Thyroid gland (tissue), 4 donors: ENCODE measurements at regions not wholly inside any gene's neighbourhood (a gene's known extent, or its start where the extent isn't known, plus 50 kb on each side); places are given as distances from the start of the nearest gene placed in this dataset.

Experiments
- DNase-seq, 2 donors: peaks; one replicate each; pipeline ENCODE4 v3.0.0-alpha.2; 2019
- H3K27ac ChIP-seq, 3 donors: fragments of 200-600 bp; sonication (generic); 1 replicate in 2 of 3; 2 replicates in 1 of 3; pipeline ENCODE4 v1.5.1; 2016 to 2019; ENCODE audit warnings: mild to moderate bottlenecking in 1 of 3, moderate library complexity in 1 of 3
- H3K27me3 ChIP-seq: fragments of 200-600 bp; sonication (generic); one replicate; pipeline ENCODE4 v1.5.1; 2019
- H3K36me3 ChIP-seq, 2 donors: fragments of 200-600 bp; sonication (generic); one replicate each; pipeline ENCODE4 v1.5.1; 2016 to 2019
- H3K4me1 ChIP-seq, 2 donors: fragments of 200-600 bp; sonication (generic); one replicate each; pipeline ENCODE4 v1.5.1; 2017 to 2019
- H3K4me3 ChIP-seq, 3 donors: fragments of 200-600 bp; sonication (generic); replicated peaks in 1 of 3; 1 replicate in 2 of 3; 2 replicates in 1 of 3; pipeline ENCODE4 v1.5.1; 2016; ENCODE audit warnings: mild to moderate bottlenecking in 1 of 3
- H3K9me3 ChIP-seq: fragments of 200-600 bp; sonication (generic); one replicate; pipeline ENCODE4 v1.5.1; 2017
- CTCF ChIP-seq, 6 experiments: fragments of 200-600 bp in 3 of 6; fragments of 450-650 bp in 3 of 6; sonication (generic) in 3 of 6; IDR thresholded peaks; one replicate each; pipeline ENCODE4 v1.5.1; 2016 to 2019; ENCODE audit warnings: antibody characterized with exemption in 6 of 6, mild to moderate bottlenecking in 2 of 6, inconsistent platforms in 1 of 6, moderate library complexity in 1 of 6
- POLR2A ChIP-seq, 2 donors: fragments of 450-650 bp; IDR thresholded peaks; one replicate each; pipeline ENCODE4 v1.6.1; 2017; ENCODE audit warnings: antibody characterized with exemption in 2 of 2, mild to moderate bottlenecking in 2 of 2, moderate library complexity in 1 of 2
- WGBS, 2 donors: methylation state at CpG; one replicate each; pipeline ENCODE4 v1.1.5; 2017; 5-methylcytosine and 5-hydroxymethylcytosine counted together
- intact Hi-C: fragments of 100-400 bp; cut with DNase I; formaldehyde crosslinking; loops from one replicate; pipeline ENCODE4 v1.15.1; 2023

GRCh38 chr6:139825935-139826374, 451.5 kb upstream of the CITED2 start:
- peaks cover 0 to 4% of the 10 kb centered on the region in 2 donors for H3K4me1 ChIP-seq
- no peak for DNase-seq
- H3K9me3 ChIP-seq: no peaks in the 10 kb centered on the region
- no peak overlapping the region for H3K27ac ChIP-seq
- WGBS, 2 donors: 95 to 97% methylated on average over 5 of the region's 5 CpGs
- no peak for TF ChIP-seq CTCF (IDR thresholded peaks at IDR 0.05)
- TF ChIP-seq POLR2A (IDR thresholded peaks at IDR 0.05): no peak
- H3K4me3 ChIP-seq: no peak overlapping the region
- H3K36me3 ChIP-seq: no peaks in the 10 kb centered on the region
- H3K27me3 ChIP-seq: no peaks in the 10 kb centered on the region
- intact Hi-C loops: no loop called here

GRCh38 chr6:139824864-139825263, 450.4 kb upstream of the CITED2 start:
- Histone ChIP-seq H3K27me3 (no peaks in the 10 kb centered on the region), H3K36me3 (no peaks in the 10 kb centered on the region), H3K9me3 (no peaks in the 10 kb centered on the region), H3K27ac (no peak overlapping the region), H3K4me1 (peaks cover 0 to 4% of the 10 kb centered on the region in 2 donors), H3K4me3 (no peak overlapping the region)
- TF ChIP-seq CTCF (IDR thresholded peaks at IDR 0.05): no peak
- no peak for TF ChIP-seq POLR2A (IDR thresholded peaks at IDR 0.05)
- no peak for DNase-seq
- 97% methylated on average over 2 of the region's 2 CpGs for WGBS, 2 donors
- intact Hi-C loops: no loop called here

DNA sequence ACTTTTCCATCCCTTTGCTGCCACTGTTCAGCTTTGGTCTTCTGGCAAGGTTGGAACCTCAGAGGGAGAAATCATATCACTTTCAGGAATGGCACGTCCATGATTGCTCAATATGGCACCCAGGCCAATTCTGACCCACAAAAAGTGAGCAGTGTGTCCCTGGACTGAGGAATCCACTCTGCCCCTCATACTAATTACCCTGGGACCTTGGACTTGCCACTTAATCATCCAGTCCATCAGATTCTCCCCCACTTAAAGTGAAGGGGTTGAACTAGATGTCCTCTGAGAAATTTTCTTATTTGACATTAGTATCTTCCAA, 449.3 kb upstream of the CITED2 start:
- H3K4me3 ChIP-seq: no peak overlapping the region
- intact Hi-C loops: no loop called here

GRCh38 chr6:139823099-139823807, 448.8 kb upstream of the CITED2 start:
- intact Hi-C loops: no loop called here
- TF ChIP-seq POLR2A (IDR thresholded peaks at IDR 0.05): no peak
- no peak for TF ChIP-seq CTCF (IDR thresholded peaks at IDR 0.05)
- 76 to 80% methylated on average over 5 of the region's 5 CpGs for WGBS, 2 donors
- Histone ChIP-seq H3K4me1 (no peaks in the 10 kb centered on the region), H3K9me3 (no peaks in the 10 kb centered on the region), H3K27me3 (no peaks in the 10 kb centered on the region), H3K36me3 (no peaks in the 10 kb centered on the region), H3K27ac (no peak overlapping the region), H3K4me3 (no peak overlapping the region)
- no peak for DNase-seq

More for the DNA sequence above, 449.3 kb upstream of the CITED2 start:
- no peaks in the 10 kb centered on the region for H3K27me3 ChIP-seq
- no peak for TF ChIP-seq POLR2A (IDR thresholded peaks at IDR 0.05)
- no peak for TF ChIP-seq CTCF (IDR thresholded peaks at IDR 0.05)
- no peak for DNase-seq
- WGBS, 2 donors: 95% methylated on average over 1 of the region's 1 CpG
- H3K9me3 ChIP-seq: no peaks in the 10 kb centered on the region
- no peaks in the 10 kb centered on the region for H3K36me3 ChIP-seq
- H3K4me1 ChIP-seq: no peaks in the 10 kb centered on the region
- H3K27ac ChIP-seq: no peak overlapping the region

DNA sequence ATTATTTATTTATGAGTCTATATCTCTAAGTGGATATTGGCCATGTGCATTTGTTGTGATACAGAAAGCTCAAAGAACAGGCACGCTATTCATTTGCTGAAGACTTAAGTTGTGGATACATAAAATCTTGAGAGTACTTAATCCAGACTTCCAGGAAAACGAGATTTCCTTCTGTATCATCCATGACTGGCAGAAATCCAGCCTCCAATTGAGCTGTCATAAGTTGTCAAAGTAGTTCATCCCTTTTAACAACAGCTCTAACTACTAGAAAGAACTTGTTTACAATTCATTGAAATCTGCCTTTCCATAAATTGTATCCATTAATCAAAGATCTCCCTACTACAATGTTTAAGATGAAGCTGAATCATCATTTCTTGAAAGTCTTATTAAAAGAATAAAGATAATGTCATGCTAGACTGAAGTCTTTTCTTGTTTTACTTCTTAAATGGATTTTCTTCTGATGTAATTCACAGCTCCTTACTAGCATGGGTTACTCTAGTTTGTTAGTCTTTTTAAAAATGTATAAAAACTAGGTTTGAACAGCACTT, 447.3 kb upstream of the CITED2 start:
- no peak for DNase-seq
- H3K4me1 ChIP-seq: no peaks in the 10 kb centered on the region
- H3K9me3 ChIP-seq: no peaks in the 10 kb centered on the region
- 66% methylated on average over 2 of the region's 2 CpGs for WGBS, 2 donors
- TF ChIP-seq POLR2A (IDR thresholded peaks at IDR 0.05) (no peak), CTCF (IDR thresholded peaks at IDR 0.05) (no peak)
- H3K27me3 ChIP-seq: no peaks in the 10 kb centered on the region
- no peaks in the 10 kb centered on the region for H3K36me3 ChIP-seq
- H3K27ac ChIP-seq: no peak overlapping the region
- intact Hi-C loops: no loop called here
- H3K4me3 ChIP-seq: no peak overlapping the region
